CD4-positive, CD25-positive, alpha-beta regulatory T cell (primary cell): ENCODE measurements at regions not wholly inside any gene's neighbourhood (a gene's known extent, or its start where the extent isn't known, plus 50 kb on each side); places are given as distances from the start of the nearest gene placed in this dataset.

Experiments used
- ATAC-seq, 2 donors: fragments of 150-1000 bp; cut with Tn5 transposase; one replicate each; pipeline ENCODE4 v1.10.0; 2021; ENCODE audit warnings: low read depth in 2 of 2, moderate number of reproducible peaks in 2 of 2, moderate library complexity in 1 of 2
- DNase-seq, 3 donors: peaks; one replicate each; pipeline versions ENCODE4 v3.0.0 to v3.0.0-alpha.2; 2012 to 2022; ENCODE audit warnings: mixed read lengths in 1 of 3
- H3K27ac ChIP-seq: one replicate; pipeline ENCODE4 v1.7.0; 2013; ENCODE audit warnings: mild to moderate bottlenecking, low read length; ENCODE audit not compliant: insufficient read depth, poor library complexity, severe bottlenecking
- H3K27me3 ChIP-seq: one replicate; pipeline ENCODE4 v1.7.0; 2013; ENCODE audit warnings: low read length; ENCODE audit not compliant: control insufficient read depth, insufficient read depth
- H3K36me3 ChIP-seq: one replicate; pipeline ENCODE4 v1.7.0; 2013; ENCODE audit warnings: mild to moderate bottlenecking, low read length, moderate library complexity; ENCODE audit not compliant: control insufficient read depth, insufficient read depth
- H3K4me1 ChIP-seq: 2 replicates; pipeline ENCODE4 v1.7.0; 2013; ENCODE audit warnings: mild to moderate bottlenecking, low read length; ENCODE audit not compliant: insufficient read depth, control insufficient read depth, poor library complexity, severe bottlenecking
- H3K4me3 ChIP-seq: one replicate; pipeline ENCODE4 v1.7.0; 2013; ENCODE audit warnings: low read depth, mild to moderate bottlenecking, low read length, moderate library complexity
- H3K9me3 ChIP-seq, 2 experiments: 1 replicate in 1 of 2; 2 replicates in 1 of 2; pipeline ENCODE4 v1.7.0; 2013; ENCODE audit warnings: low read length in 2 of 2, mild to moderate bottlenecking in 1 of 2, moderate library complexity in 1 of 2; ENCODE audit not compliant: control insufficient read depth in 2 of 2
- H3K27ac Mint-ChIP-seq, 3 donors: one replicate each; pipeline ENCODE4 v1.8.0; 2020 to 2022; ENCODE audit warnings: mild to moderate bottlenecking in 3 of 3, mixed read lengths in 3 of 3, moderate library complexity in 2 of 3
- H3K27me3 Mint-ChIP-seq: one replicate; pipeline ENCODE4 v1.8.0; 2022; ENCODE audit warnings: mild to moderate bottlenecking, mixed read lengths
- H3K36me3 Mint-ChIP-seq: one replicate; pipeline ENCODE4 v1.8.0; 2020; ENCODE audit warnings: mixed read lengths
- H3K4me1 Mint-ChIP-seq, 4 donors: one replicate each; pipeline ENCODE4 v1.8.0; 2020 to 2022; ENCODE audit warnings: mixed read lengths in 4 of 4, mild to moderate bottlenecking in 1 of 4
- H3K4me3 Mint-ChIP-seq, 4 donors: one replicate each; pipeline ENCODE4 v1.8.0; 2020 to 2022; ENCODE audit warnings: mild to moderate bottlenecking in 4 of 4, mixed read lengths in 4 of 4, moderate library complexity in 3 of 4
- H3K9me3 Mint-ChIP-seq, 7 donors: one replicate each; pipeline ENCODE4 v1.8.0; 2020 to 2022; ENCODE audit warnings: mixed read lengths in 7 of 7, mild to moderate bottlenecking in 3 of 7, moderate library complexity in 2 of 7

- Histone ChIP-seq H3K27ac (no peak overlapping the region), H3K4me1 (no peaks in the 10 kb centered on the region), H3K27me3 (no peaks in the 10 kb centered on the region), H3K9me3 (peaks cover 2 to 5% of the 10 kb centered on the region in 2 experiments), H3K4me3 (no peak overlapping the region), H3K36me3 (no peaks in the 10 kb centered on the region)
- ATAC-seq (no peak), DNase-seq (no peak)
- peaks cover 0 to 29% (median 2%) of the 10 kb centered on the region in 7 donors for H3K9me3 Mint-ChIP-seq
- H3K27ac Mint-ChIP-seq = no peak overlapping the region
- H3K36me3 Mint-ChIP-seq = no peaks in the 10 kb centered on the region
- H3K27me3 Mint-ChIP-seq = no peaks in the 10 kb centered on the region
- H3K4me3 Mint-ChIP-seq = no peak overlapping the region
- H3K4me1 Mint-ChIP-seq = no peaks in the 10 kb centered on the region
These were observed 1098.5 kb downstream of the IGSF11 start for GRCh38 chr3:117936159-117936558.

DNA sequence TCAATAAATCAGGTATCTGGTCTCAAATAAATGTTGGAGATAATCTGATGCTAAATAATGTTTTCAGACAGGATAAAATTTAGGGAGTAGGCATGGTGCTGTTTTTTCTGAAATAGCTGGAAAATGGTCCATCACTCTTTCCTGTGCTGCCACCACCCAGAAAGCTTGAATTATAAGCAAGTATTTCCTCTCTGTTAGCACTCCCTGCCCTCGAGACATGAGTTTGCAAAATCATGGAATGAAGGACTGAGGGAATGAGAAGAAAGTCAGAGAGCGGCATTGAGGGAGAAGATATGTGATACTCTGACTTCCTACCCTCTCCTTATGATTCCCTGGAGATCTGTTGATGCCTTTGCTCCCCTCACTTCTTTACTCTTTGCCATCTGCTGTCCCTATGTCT is 1095.7 kb downstream of the IGSF11 start:
- H3K4me1 Mint-ChIP-seq = no peaks in the 10 kb centered on the region
- Histone ChIP-seq H3K27me3 (no peaks in the 10 kb centered on the region), H3K9me3 (peaks cover 0 to 5% of the 10 kb centered on the region in 2 experiments), H3K4me1 (no peaks in the 10 kb centered on the region), H3K36me3 (no peaks in the 10 kb centered on the region), H3K4me3 (no peak overlapping the region), H3K27ac (no peak overlapping the region)
- no peak for ATAC-seq
- H3K4me3 Mint-ChIP-seq = no peak overlapping the region
- H3K27ac Mint-ChIP-seq = no peak overlapping the region
- DNase-seq = no peak
- peaks cover 0 to 31% (median 2%) of the 10 kb centered on the region in 7 donors for H3K9me3 Mint-ChIP-seq
- H3K36me3 Mint-ChIP-seq = no peaks in the 10 kb centered on the region
- no peaks in the 10 kb centered on the region for H3K27me3 Mint-ChIP-seq

DNA sequence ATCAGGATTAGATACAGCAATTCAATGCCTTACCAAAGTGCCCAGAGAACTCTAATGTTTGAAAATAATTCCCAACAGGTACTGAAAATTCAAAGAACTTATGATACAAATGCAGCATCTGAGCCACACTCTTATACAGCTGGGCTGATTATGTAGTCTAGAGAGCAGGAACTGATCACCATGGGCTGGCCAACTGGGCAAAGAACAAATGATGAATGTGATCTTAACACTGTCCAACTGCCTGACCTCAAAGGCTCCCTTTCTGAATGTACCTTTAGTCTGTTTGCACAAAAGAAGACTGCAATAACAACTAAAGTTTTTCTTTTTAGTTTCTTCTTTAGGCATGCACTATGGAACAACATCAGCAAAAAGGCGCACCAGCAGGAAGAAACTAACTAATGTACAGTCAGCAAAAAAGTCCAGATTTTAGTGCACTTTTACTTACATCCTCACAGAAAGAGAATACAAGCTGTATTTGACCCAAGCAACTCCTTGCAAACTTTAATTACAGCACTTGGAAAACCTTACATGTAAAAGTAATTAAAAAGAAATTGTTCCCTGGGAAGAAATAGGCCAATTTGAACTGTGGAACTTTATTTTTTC is 1095.1 kb downstream of the IGSF11 start:
- Mint-ChIP-seq H3K4me3 (no peak overlapping the region), H3K27ac (no peak overlapping the region), H3K4me1 (no peaks in the 10 kb centered on the region), H3K36me3 (no peaks in the 10 kb centered on the region), H3K9me3 (peaks cover 0 to 31% (median 2%) of the 10 kb centered on the region in 7 donors), H3K27me3 (no peaks in the 10 kb centered on the region)
- H3K9me3 ChIP-seq = peaks cover 0 to 5% of the 10 kb centered on the region in 2 experiments
- no peak overlapping the region for H3K4me3 ChIP-seq
- no peaks in the 10 kb centered on the region for H3K36me3 ChIP-seq
- ATAC-seq (no peak), DNase-seq (no peak)
- no peaks in the 10 kb centered on the region for H3K27me3 ChIP-seq
- no peak overlapping the region for H3K27ac ChIP-seq
- no peaks in the 10 kb centered on the region for H3K4me1 ChIP-seq

- DNase-seq = no peak
These were observed 1093.6 kb downstream of the IGSF11 start for GRCh38 chr3:117941015-117941414.

DNA sequence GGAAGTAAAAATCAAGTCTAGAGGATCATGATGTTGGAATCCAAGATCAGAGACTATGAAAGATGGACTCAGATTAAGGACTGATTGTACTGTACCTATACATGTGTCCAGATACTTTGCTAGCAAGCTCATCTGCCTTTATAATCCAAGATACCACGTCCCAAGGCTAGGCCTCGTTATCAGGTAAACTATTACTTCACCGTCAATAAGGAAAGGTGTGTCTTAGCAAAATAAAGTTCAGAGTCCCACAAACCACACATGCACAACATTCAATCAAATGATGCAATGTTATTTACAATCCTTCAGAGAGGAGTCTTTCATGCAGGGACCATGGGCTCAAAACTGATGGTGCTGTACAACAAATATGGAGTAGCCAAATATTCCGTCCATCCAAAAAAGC is 1092.9 kb downstream of the IGSF11 start:
- Histone ChIP-seq H3K36me3 (no peaks in the 10 kb centered on the region), H3K4me1 (no peaks in the 10 kb centered on the region), H3K27ac (no peak overlapping the region), H3K27me3 (no peaks in the 10 kb centered on the region), H3K9me3 (no peaks in the 10 kb centered on the region), H3K4me3 (no peak overlapping the region)
- no peak overlapping the region for H3K4me3 Mint-ChIP-seq
- no peak overlapping the region for H3K27ac Mint-ChIP-seq
- H3K9me3 Mint-ChIP-seq = peaks cover 0 to 23% (median 4%) of the 10 kb centered on the region in 7 donors
- DNase-seq (no peak), ATAC-seq (no peak)
- no peaks in the 10 kb centered on the region for H3K36me3 Mint-ChIP-seq
- H3K27me3 Mint-ChIP-seq = no peaks in the 10 kb centered on the region
- no peaks in the 10 kb centered on the region for H3K4me1 Mint-ChIP-seq

More at GRCh38 chr3:117941015-117941414, 1093.6 kb downstream of the IGSF11 start:
- no peaks in the 10 kb centered on the region for H3K36me3 Mint-ChIP-seq
- no peaks in the 10 kb centered on the region for H3K4me1 Mint-ChIP-seq
- H3K27ac Mint-ChIP-seq = no peak overlapping the region
- H3K27ac ChIP-seq = no peak overlapping the region
- no peaks in the 10 kb centered on the region for H3K36me3 ChIP-seq
- no peaks in the 10 kb centered on the region for H3K4me1 ChIP-seq
- no peak overlapping the region for H3K4me3 Mint-ChIP-seq
- no peak overlapping the region for H3K4me3 ChIP-seq
- ATAC-seq = no peak
- H3K9me3 ChIP-seq = peaks cover 0 to 1% of the 10 kb centered on the region in 2 experiments
- H3K27me3 ChIP-seq = no peaks in the 10 kb centered on the region
- H3K9me3 Mint-ChIP-seq = peaks cover 0 to 28% (median 4%) of the 10 kb centered on the region in 7 donors
- no peaks in the 10 kb centered on the region for H3K27me3 Mint-ChIP-seq

DNA sequence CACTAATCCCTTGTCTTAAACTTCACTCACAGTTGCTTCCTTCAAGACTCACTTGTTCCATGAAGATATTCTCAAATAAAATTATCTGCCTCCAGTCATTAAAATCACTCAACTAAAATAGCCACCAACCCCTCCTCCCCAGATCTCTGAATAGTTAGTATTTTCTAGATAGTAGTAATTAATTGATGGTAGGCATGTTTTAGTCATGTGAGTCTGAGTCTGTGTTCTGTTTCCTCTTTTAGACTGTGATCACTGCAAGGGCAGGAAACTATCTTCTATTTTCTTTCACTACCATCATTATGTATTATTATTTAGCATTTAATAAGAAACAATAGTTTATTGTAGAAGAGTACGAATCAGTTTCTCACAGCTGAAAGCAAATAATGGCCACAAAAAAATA is 1080.5 kb downstream of the IGSF11 start:
- H3K36me3 Mint-ChIP-seq = no peaks in the 10 kb centered on the region
- Histone ChIP-seq H3K27me3 (no peaks in the 10 kb centered on the region), H3K27ac (no peak overlapping the region), H3K36me3 (no peaks in the 10 kb centered on the region), H3K9me3 (no peaks in the 10 kb centered on the region), H3K4me3 (no peak overlapping the region), H3K4me1 (no peaks in the 10 kb centered on the region)
- no peak overlapping the region for H3K4me3 Mint-ChIP-seq
- H3K27me3 Mint-ChIP-seq = no peaks in the 10 kb centered on the region
- DNase-seq = no peak
- H3K27ac Mint-ChIP-seq = no peak overlapping the region
- H3K9me3 Mint-ChIP-seq = peaks cover 0 to 14% (median 4%) of the 10 kb centered on the region in 7 donors
- ATAC-seq = no peak
- no peaks in the 10 kb centered on the region for H3K4me1 Mint-ChIP-seq

- ATAC-seq (no peak), DNase-seq (no peak)
- Histone ChIP-seq H3K4me3 (no peak overlapping the region), H3K27ac (no peak overlapping the region), H3K4me1 (no peaks in the 10 kb centered on the region), H3K27me3 (no peaks in the 10 kb centered on the region), H3K9me3 (no peaks in the 10 kb centered on the region), H3K36me3 (no peaks in the 10 kb centered on the region)
- Mint-ChIP-seq H3K36me3 (no peaks in the 10 kb centered on the region), H3K27me3 (no peaks in the 10 kb centered on the region), H3K4me1 (no peaks in the 10 kb centered on the region), H3K4me3 (no peak overlapping the region), H3K9me3 (peaks cover 2 to 11% (median 5%) of the 10 kb centered on the region in 7 donors), H3K27ac (no peak overlapping the region)
These were observed 1079.5 kb downstream of the IGSF11 start for GRCh38 chr3:117955196-117955595.

- no peaks in the 10 kb centered on the region for H3K4me1 ChIP-seq
- Mint-ChIP-seq H3K27me3 (no peaks in the 10 kb centered on the region), H3K9me3 (peaks cover 2 to 16% (median 5%) of the 10 kb centered on the region in 7 donors), H3K4me3 (no peak overlapping the region), H3K36me3 (no peaks in the 10 kb centered on the region), H3K27ac (no peak overlapping the region), H3K4me1 (no peaks in the 10 kb centered on the region)
- no peaks in the 10 kb centered on the region for H3K9me3 ChIP-seq
- ATAC-seq (no peak), DNase-seq (no peak)
- no peaks in the 10 kb centered on the region for H3K36me3 ChIP-seq
- H3K27me3 ChIP-seq = no peaks in the 10 kb centered on the region
- H3K27ac ChIP-seq = no peak overlapping the region
- H3K4me3 ChIP-seq = no peak overlapping the region
These were observed 1076.6 kb downstream of the IGSF11 start for GRCh38 chr3:117958027-117958426.
